CD4-positive, alpha-beta T cell (primary cell): ENCODE measurements at regions not wholly inside any gene's neighbourhood (a gene's known extent, or its start where the extent isn't known, plus 50 kb on each side); places are given as distances from the start of the nearest gene placed in this dataset.

ENCODE experiments used
- ATAC-seq: fragments of 200-7000 bp; cut with Tn5 transposase; one replicate; pipeline ENCODE4 v1.10.0; 2022; ENCODE audit warnings: mild to moderate bottlenecking; ENCODE audit not compliant: poor library complexity
- CTCF ChIA-PET: fragments of 350-600 bp; sonication (Branson Sonifier 250); formaldehyde crosslinking; loops from one replicate; lab custom pipeline; 2021; ENCODE audit warnings: antibody characterized with exemption, inconsistent platforms; lab: Charles Lee
- POLR2A ChIA-PET: fragments of 350-600 bp; sonication (Branson Sonifier 250); formaldehyde crosslinking; loops from one replicate; lab custom pipeline; 2021; ENCODE audit warnings: antibody characterized with exemption, inconsistent platforms; lab: Charles Lee
- DNase-seq, 14 experiments: peaks; one replicate each; pipeline ENCODE4 v3.0.0-alpha.2; 2013 to 2020; ENCODE audit warnings: mixed read lengths in 2 of 14
- H3K27ac ChIP-seq, 2 donors: one replicate each; pipeline versions ENCODE4 v1.5.1 to v1.7.0; 2013; ENCODE audit warnings: low read length in 2 of 2, low read depth in 1 of 2, mild to moderate bottlenecking in 1 of 2
- H3K27me3 ChIP-seq, 2 experiments: 1 replicate in 1 of 2; 2 replicates in 1 of 2; pipeline versions ENCODE4 v1.6.1 to v1.7.0; 2013; ENCODE audit warnings: low read length in 2 of 2, control low read depth in 1 of 2, mild to moderate bottlenecking in 1 of 2, moderate library complexity in 1 of 2; ENCODE audit not compliant: insufficient read depth in 2 of 2, control insufficient read depth in 1 of 2
- H3K36me3 ChIP-seq: one replicate; pipeline ENCODE4 v1.6.1; 2013; ENCODE audit warnings: low read length, control low read depth; ENCODE audit not compliant: insufficient read depth
- H3K4me1 ChIP-seq: one replicate; pipeline ENCODE4 v1.6.1; 2013; ENCODE audit warnings: low read length, control low read depth; ENCODE audit not compliant: insufficient read depth
- H3K4me3 ChIP-seq: one replicate; pipeline ENCODE4 v1.5.1; 2013; ENCODE audit warnings: mild to moderate bottlenecking, low read length, moderate library complexity
- H3K9me3 ChIP-seq, 2 experiments: 1 replicate in 1 of 2; 2 replicates in 1 of 2; pipeline versions ENCODE4 v1.6.1 to v1.7.0; 2013; ENCODE audit warnings: low read length in 2 of 2, mild to moderate bottlenecking in 2 of 2, control low read depth in 1 of 2, moderate library complexity in 1 of 2; ENCODE audit not compliant: control insufficient read depth in 1 of 2, insufficient read depth in 1 of 2
- H3K27ac Mint-ChIP-seq: one replicate; pipeline ENCODE4 v1.8.0; 2020; ENCODE audit warnings: mixed read lengths
- H3K27me3 Mint-ChIP-seq: one replicate; pipeline ENCODE4 v1.8.0; 2021; ENCODE audit warnings: mixed read lengths
- H3K36me3 Mint-ChIP-seq: one replicate; pipeline ENCODE4 v1.8.0; 2021; ENCODE audit warnings: low read depth, mixed read lengths
- H3K4me1 Mint-ChIP-seq: one replicate; pipeline ENCODE4 v1.8.0; 2021; ENCODE audit warnings: low read depth, mixed read lengths
- H3K4me3 Mint-ChIP-seq: one replicate; pipeline ENCODE4 v1.8.0; 2020; ENCODE audit warnings: mild to moderate bottlenecking, mixed read lengths
- H3K9me3 Mint-ChIP-seq: one replicate; pipeline ENCODE4 v1.8.0; 2020; ENCODE audit warnings: mixed read lengths
- intact Hi-C, 2 experiments: fragments of 100-400 bp; cut with DNase I in 1 of 2; cut with micrococcal nuclease in 1 of 2; formaldehyde crosslinking; loops; one replicate each; pipeline versions ENCODE4 v1.15.1 to v1.9.0; 2023 to 2025; cut with DNase I, micrococcal nuclease
- TF ChIP-seq, protein P1 (sequence below): fragments of 200-600 bp; IDR thresholded peaks from one replicate; pipeline ENCODE4 v1.8.0; 2022; ENCODE audit warnings: antibody characterized with exemption, mild to moderate bottlenecking

- H3K36me3 ChIP-seq: no peaks in the 10 kb centered on the region
- TF ChIP-seq, protein P1, sequence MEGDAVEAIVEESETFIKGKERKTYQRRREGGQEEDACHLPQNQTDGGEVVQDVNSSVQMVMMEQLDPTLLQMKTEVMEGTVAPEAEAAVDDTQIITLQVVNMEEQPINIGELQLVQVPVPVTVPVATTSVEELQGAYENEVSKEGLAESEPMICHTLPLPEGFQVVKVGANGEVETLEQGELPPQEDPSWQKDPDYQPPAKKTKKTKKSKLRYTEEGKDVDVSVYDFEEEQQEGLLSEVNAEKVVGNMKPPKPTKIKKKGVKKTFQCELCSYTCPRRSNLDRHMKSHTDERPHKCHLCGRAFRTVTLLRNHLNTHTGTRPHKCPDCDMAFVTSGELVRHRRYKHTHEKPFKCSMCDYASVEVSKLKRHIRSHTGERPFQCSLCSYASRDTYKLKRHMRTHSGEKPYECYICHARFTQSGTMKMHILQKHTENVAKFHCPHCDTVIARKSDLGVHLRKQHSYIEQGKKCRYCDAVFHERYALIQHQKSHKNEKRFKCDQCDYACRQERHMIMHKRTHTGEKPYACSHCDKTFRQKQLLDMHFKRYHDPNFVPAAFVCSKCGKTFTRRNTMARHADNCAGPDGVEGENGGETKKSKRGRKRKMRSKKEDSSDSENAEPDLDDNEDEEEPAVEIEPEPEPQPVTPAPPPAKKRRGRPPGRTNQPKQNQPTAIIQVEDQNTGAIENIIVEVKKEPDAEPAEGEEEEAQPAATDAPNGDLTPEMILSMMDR: no peak
- Mint-ChIP-seq H3K9me3 (peaks cover 4% of the 10 kb centered on the region), H3K4me1 (no peaks in the 10 kb centered on the region), H3K4me3 (no peak overlapping the region), H3K27ac (no peak overlapping the region), H3K27me3 (peaks cover 18% of the 10 kb centered on the region), H3K36me3 (no peaks in the 10 kb centered on the region)
- no peak for ATAC-seq
- no peaks in the 10 kb centered on the region for H3K4me1 ChIP-seq
- DNase-seq: no peak
- CTCF ChIA-PET: no interaction called here
- no peak overlapping the region for H3K4me3 ChIP-seq
- H3K27ac ChIP-seq: no peak overlapping the region
- POLR2A ChIA-PET: no interaction called here
- no peaks in the 10 kb centered on the region for H3K9me3 ChIP-seq
- intact Hi-C loops: no loop called here
- no peaks in the 10 kb centered on the region for H3K27me3 ChIP-seq
These were observed 166.4 kb upstream of the UBASH3B start for GRCh38 chr11:122488892-122489706.

DNA sequence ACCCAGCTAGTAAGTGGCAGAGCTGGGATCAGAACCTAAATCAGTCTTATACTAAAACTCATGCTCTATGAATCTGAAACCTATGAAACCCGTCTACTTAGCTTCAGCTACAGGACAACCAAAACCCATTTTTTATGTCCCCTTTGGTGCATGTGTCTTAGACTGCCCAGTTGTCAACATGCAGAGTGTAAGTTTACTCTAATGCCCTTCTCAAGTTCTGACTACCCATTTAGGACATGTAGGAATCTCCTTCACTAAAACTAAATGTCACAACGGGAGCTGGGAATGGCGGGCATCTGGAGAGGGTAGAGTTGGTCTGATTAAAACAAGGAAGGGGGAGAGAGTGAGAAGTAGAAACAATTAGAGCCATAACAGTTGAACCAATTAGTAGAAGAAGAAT, 167.9 kb upstream of the UBASH3B start:
- TF ChIP-seq, protein P1: no peak
- no peak overlapping the region for H3K4me3 ChIP-seq
- ChIA-PET POLR2A (no interaction called here), CTCF (no interaction called here)
- ATAC-seq: no peak
- Mint-ChIP-seq H3K9me3 (peaks cover 15% of the 10 kb centered on the region), H3K36me3 (no peaks in the 10 kb centered on the region), H3K4me1 (no peaks in the 10 kb centered on the region), H3K27me3 (peaks cover 12% of the 10 kb centered on the region), H3K4me3 (no peak overlapping the region), H3K27ac (no peak overlapping the region)
- H3K27ac ChIP-seq: no peak overlapping the region
- intact Hi-C loops: no loop called here
- H3K4me1 ChIP-seq: no peaks in the 10 kb centered on the region
- H3K36me3 ChIP-seq: no peaks in the 10 kb centered on the region
- peaks cover 0 to 12% of the 10 kb centered on the region in 2 experiments for H3K9me3 ChIP-seq
- no peaks in the 10 kb centered on the region for H3K27me3 ChIP-seq
- no peak for DNase-seq

DNA sequence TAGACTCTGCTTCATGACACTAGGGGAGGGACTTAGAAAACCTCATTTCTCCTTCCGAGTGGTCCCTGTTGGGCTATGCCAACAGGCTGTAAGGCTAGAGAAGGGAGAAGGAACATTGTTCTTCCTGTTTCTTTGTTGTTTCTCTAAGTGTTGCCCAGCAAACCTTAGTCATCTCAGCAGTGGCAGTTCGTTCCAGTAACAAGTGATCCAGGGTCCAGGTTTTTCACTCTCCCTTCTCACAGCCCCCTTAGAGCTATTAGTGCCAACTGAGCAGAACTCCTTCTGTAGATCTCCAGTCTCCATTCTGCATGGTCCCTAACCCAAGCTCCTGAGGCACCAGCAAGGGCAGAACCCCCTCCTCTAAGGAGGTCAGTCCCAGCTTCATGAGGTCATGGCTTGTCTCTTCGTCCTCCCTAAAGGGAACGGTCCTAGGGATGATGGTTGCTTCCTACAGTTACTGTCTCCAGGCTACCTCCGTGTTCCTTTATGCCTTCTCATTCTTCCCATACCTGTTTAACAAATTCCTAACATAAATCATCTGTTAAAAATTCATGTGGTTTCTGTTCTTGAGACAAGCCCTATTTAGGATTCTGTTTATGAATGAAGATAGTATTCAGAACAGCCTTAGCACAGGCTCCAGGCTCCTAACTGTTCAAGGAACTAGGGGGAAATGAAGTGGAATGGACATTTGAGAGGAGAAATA, 168.6 kb upstream of the UBASH3B start:
- Mint-ChIP-seq H3K27me3 (peaks cover 12% of the 10 kb centered on the region), H3K9me3 (peaks cover 15% of the 10 kb centered on the region), H3K36me3 (no peaks in the 10 kb centered on the region), H3K4me3 (no peak overlapping the region), H3K4me1 (no peaks in the 10 kb centered on the region), H3K27ac (no peak overlapping the region)
- Histone ChIP-seq H3K27me3 (no peaks in the 10 kb centered on the region), H3K9me3 (peaks cover 0 to 12% of the 10 kb centered on the region in 2 experiments), H3K4me3 (no peak overlapping the region), H3K27ac (no peak overlapping the region), H3K4me1 (no peaks in the 10 kb centered on the region), H3K36me3 (no peaks in the 10 kb centered on the region)
- DNase-seq (no peak), ATAC-seq (no peak)
- POLR2A ChIA-PET: no interaction called here
- CTCF ChIA-PET: no interaction called here
- intact Hi-C loops: no loop called here
- TF ChIP-seq, protein P1: no peak
